HG03039 (cell line): ENCODE measurements at regions not wholly inside any gene's neighbourhood (a gene's known extent, or its start where the extent isn't known, plus 50 kb on each side); places are given as distances from the start of the nearest gene placed in this dataset.
"Not testable (repeated sequence)": the region's sequence is repeated elsewhere in the genome, so short reads cannot be mapped to it uniquely, and the experiment has no call there.

Experiments
- ATAC-seq: cut with Tn5 transposase; IDR thresholded peaks from one replicate; pipeline ENCODE4 v1.9.1; 2021; ENCODE audit warnings: mild to moderate bottlenecking, moderate library complexity; ENCODE audit not compliant: unreplicated experiment

- no peak for ATAC-seq
Measured at GRCh38 chrX:7542587-7543380, 300.2 kb upstream of the VCX start.

GRCh38 chrX:7522860-7523259 is 320.1 kb upstream of the VCX start:
- ATAC-seq, result no peak

GRCh38 chrX:7515681-7516413 is 327.1 kb upstream of the VCX start:
- ATAC-seq, result no peak

- no peak for ATAC-seq
Measured at GRCh38 chrX:7514871-7515599, 327.9 kb upstream of the VCX start.

- no peak for ATAC-seq
Measured at GRCh38 chrX:7512845-7513244, 330.1 kb upstream of the VCX start.

GRCh38 chrX:7503251-7503650 is 339.7 kb upstream of the VCX start:
- ATAC-seq, result no peak

- no peak for ATAC-seq
Measured at GRCh38 chrX:7500386-7500785, 342.6 kb upstream of the VCX start.

GRCh38 chrX:7486505-7486904 is 338.6 kb upstream of the PUDP start:
- ATAC-seq, result no peak

- ATAC-seq, result no peak
Measured at GRCh38 chrX:7485061-7485460, 337.1 kb upstream of the PUDP start.

- ATAC-seq, result no peak
Measured at GRCh38 chrX:7480721-7481120, 332.8 kb upstream of the PUDP start.

- ATAC-seq, result no peak
Measured at GRCh38 chrX:7462110-7462509, 314.2 kb upstream of the PUDP start.

- ATAC-seq, result not testable (repeated sequence)
Measured at GRCh38 chrX:7461051-7461450, 313.1 kb upstream of the PUDP start.

- no peak for ATAC-seq
Measured at GRCh38 chrX:7447801-7448499, 300.0 kb upstream of the PUDP start.

- ATAC-seq, result no peak
Measured at GRCh38 chrX:7446815-7447214, 298.9 kb upstream of the PUDP start.

GRCh38 chrX:7444967-7445366 is 297.0 kb upstream of the PUDP start:
- no peak for ATAC-seq

- ATAC-seq, result no peak
Measured at GRCh38 chrX:7441586-7441985, 293.6 kb upstream of the PUDP start.

GRCh38 chrX:7435822-7436221 is 287.9 kb upstream of the PUDP start:
- ATAC-seq, result no peak

- no peak for ATAC-seq
Measured at GRCh38 chrX:7432901-7433300, 284.9 kb upstream of the PUDP start.

GRCh38 chrX:7420717-7421116 is 272.8 kb upstream of the PUDP start:
- ATAC-seq, result no peak

GRCh38 chrX:7414753-7415152 is 266.8 kb upstream of the PUDP start:
- ATAC-seq, result no peak

GRCh38 chrX:7412840-7413239 is 264.9 kb upstream of the PUDP start:
- no peak for ATAC-seq
